DND-41 (cell line): ENCODE measurements at regions not wholly inside any gene's neighbourhood (a gene's known extent, or its start where the extent isn't known, plus 50 kb on each side); places are given as distances from the start of the nearest gene placed in this dataset.

Source experiments
- ATAC-seq: fragments of 200-7000 bp; cut with Tn5 transposase; 3 replicates; pipeline ENCODE4 v1.9.1; 2021; ENCODE audit warnings: low read depth; ENCODE audit not compliant: insufficient read depth
- DNase-seq: peaks from one replicate; pipeline ENCODE4 v3.0.0-alpha.2; 2020
- H2AFZ ChIP-seq: 2 replicates; pipeline ENCODE4 v1.6.0; 2012; ENCODE audit warnings: low read depth, low read length
- H3K27ac ChIP-seq: 2 replicates; pipeline ENCODE4 v1.5.1; 2012; ENCODE audit warnings: low read length, inconsistent platforms
- H3K27me3 ChIP-seq: fragments of 200-600 bp; sonication (generic); 2 replicates; pipeline ENCODE4 v1.6.0; 2012; ENCODE audit warnings: low read length, mild to moderate bottlenecking, inconsistent platforms; ENCODE audit not compliant: insufficient read depth, poor library complexity
- H3K36me3 ChIP-seq: 2 replicates; pipeline ENCODE4 v1.5.1; 2012; ENCODE audit warnings: low read length, inconsistent platforms; ENCODE audit not compliant: insufficient read depth
- H3K4me1 ChIP-seq: 2 replicates; pipeline ENCODE4 v1.5.1; 2012; ENCODE audit warnings: mild to moderate bottlenecking, low read length; ENCODE audit not compliant: insufficient read depth
- H3K4me2 ChIP-seq: 2 replicates; pipeline ENCODE4 v1.6.0; 2012; ENCODE audit warnings: mild to moderate bottlenecking, moderate library complexity, low read length, inconsistent platforms; ENCODE audit not compliant: insufficient read depth
- H3K4me3 ChIP-seq, 2 experiments: fragments of 200-600 bp in 1 of 2; shearing (Covaris generic) in 1 of 2; 2 replicates each; pipeline ENCODE4 v1.5.1; 2012 to 2016; ENCODE audit warnings: inconsistent platforms in 2 of 2, low read length in 2 of 2, mild to moderate bottlenecking in 2 of 2, low read depth in 1 of 2, moderate library complexity in 1 of 2
- H3K79me2 ChIP-seq: 2 replicates; pipeline ENCODE4 v1.6.0; 2012; ENCODE audit warnings: low read length, inconsistent platforms; ENCODE audit not compliant: insufficient read depth
- H3K9ac ChIP-seq: 2 replicates; pipeline ENCODE4 v1.6.0; 2012; ENCODE audit warnings: low read depth, mild to moderate bottlenecking, inconsistent platforms, low read length, moderate library complexity
- H3K9me3 ChIP-seq: 2 replicates; pipeline ENCODE4 v1.5.1; 2012; ENCODE audit warnings: low read length, moderate library complexity, mild to moderate bottlenecking, inconsistent platforms; ENCODE audit not compliant: insufficient read depth, severe bottlenecking
- H4K20me1 ChIP-seq: 2 replicates; pipeline ENCODE4 v1.6.0; 2012; ENCODE audit warnings: low read length; ENCODE audit not compliant: insufficient read depth
- EZH2 ChIP-seq: IDR thresholded peaks from 3 replicates; pipeline ENCODE4 v1.6.1; 2012; ENCODE audit warnings: borderline replicate concordance, low read depth, mild to moderate bottlenecking, moderate library complexity, low read length, inconsistent platforms; ENCODE audit not compliant: severe bottlenecking
- TF ChIP-seq, protein P1 (sequence below): IDR thresholded peaks from 2 replicates; pipeline ENCODE4 v1.5.1; 2012; ENCODE audit warnings: borderline replicate concordance, low read length, moderate library complexity, mild to moderate bottlenecking; ENCODE audit not compliant: poor library complexity, severe bottlenecking; ENCODE audit errors: extremely low read depth

DNA sequence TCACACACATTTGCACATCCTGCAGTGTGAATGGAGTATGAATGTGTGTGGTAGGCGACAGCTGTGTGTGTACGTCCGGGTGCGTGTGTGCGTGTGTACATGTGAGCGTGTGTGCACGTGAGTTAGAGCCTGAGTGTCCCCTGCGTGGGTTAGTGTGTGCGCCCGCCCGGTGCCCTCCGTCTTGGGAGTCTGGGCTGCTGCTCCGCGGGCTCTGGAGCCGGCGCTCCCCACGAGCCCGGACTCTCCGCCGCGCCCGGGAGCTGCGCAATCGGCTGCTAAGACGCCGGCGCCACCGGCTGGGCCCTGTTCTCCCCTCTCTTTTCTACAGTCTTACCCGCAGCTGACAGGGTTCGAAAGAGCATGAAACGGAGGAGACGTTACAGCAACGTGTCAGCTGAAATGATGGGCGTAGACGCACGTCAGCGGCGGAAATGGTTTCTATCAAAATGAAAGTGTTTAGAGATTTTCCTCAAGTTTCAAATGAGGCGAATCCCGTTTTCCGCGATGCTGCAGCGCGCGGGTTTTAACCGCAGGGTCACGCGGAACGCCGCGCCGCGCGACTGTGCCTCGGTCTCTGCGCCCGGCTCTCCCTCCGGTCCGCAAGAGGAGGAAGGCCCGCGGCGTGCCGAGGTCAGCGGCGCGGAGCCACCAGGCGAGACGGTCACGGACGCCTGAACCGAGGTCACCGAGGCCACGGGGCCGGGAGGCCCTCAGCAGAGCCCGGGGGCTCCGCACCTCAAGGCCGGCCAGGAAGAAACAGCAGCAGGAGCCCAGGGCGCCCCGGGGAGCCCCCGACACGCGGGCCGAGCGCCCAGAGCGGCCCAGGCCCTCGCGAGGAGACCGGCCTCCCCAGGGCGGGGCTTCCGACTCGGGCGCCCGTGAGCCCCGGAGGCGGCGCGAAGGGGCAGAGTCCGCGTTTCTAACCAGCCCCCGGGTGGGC is 95.3 kb upstream of the BHLHE23 start:
- Histone ChIP-seq H3K4me1 (peaks cover 13% of the 10 kb centered on the region), H3K27me3 (no peaks in the 10 kb centered on the region), H3K9ac (peak overlapping the region; percentile 99), H3K27ac (peak overlapping the region; percentile 98), H3K79me2 (no peaks in the 10 kb centered on the region), H2AFZ (peak overlapping the region; percentile 86), H3K4me2 (peak overlapping the region; percentile 73), H4K20me1 (peaks cover 8% of the 10 kb centered on the region; the same call in 1 of the 2 replicates), H3K4me3 (peak overlapping the region; percentile 60 to 76), H3K9me3 (no peaks in the 10 kb centered on the region), H3K36me3 (no peaks in the 10 kb centered on the region)
- ATAC-seq = peak; percentile 77
- TF ChIP-seq, protein P1, sequence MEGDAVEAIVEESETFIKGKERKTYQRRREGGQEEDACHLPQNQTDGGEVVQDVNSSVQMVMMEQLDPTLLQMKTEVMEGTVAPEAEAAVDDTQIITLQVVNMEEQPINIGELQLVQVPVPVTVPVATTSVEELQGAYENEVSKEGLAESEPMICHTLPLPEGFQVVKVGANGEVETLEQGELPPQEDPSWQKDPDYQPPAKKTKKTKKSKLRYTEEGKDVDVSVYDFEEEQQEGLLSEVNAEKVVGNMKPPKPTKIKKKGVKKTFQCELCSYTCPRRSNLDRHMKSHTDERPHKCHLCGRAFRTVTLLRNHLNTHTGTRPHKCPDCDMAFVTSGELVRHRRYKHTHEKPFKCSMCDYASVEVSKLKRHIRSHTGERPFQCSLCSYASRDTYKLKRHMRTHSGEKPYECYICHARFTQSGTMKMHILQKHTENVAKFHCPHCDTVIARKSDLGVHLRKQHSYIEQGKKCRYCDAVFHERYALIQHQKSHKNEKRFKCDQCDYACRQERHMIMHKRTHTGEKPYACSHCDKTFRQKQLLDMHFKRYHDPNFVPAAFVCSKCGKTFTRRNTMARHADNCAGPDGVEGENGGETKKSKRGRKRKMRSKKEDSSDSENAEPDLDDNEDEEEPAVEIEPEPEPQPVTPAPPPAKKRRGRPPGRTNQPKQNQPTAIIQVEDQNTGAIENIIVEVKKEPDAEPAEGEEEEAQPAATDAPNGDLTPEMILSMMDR = no peak
- no peak for TF ChIP-seq EZH2
- peak; percentile 87 for DNase-seq

DNA sequence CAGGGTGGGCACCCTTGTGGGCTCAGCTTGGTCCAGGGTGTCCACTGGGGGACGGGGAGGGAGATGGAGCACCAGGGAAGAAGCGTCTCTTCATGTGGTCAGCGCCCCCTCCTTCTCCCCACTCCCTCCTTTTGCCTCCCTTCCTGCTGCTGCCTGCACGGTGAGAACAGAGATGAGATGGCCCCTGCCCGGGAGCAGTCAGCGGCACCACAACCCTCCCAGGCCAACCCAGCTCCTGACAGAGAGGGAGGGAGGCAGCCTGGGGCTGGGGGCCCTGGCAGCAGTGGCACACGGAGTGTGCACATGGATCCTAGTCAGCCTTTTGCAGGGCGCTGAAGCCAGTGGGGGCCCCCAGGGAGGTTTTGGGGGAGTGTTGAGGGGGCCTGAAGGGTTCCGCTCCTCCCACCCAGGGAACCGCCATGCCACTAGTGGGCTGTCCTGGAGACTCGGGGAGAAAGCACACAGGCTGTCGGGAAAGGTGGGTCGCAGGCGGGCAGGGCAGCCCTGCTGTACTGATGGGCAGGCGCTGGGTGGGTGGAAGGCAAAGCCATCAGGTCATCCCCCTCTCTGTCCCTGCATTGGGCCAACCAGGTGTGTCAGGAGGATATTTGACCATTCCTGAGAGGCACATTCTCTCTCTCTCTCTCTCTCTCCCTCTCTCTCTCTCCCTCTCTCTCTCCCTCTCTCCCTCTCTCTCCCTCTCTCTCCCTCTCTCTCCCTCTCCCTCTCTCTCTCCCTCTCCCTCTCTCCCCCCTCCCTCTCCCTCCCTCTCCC is 94.3 kb upstream of the BHLHE23 start:
- TF ChIP-seq, protein P1 = no peak
- no peak for TF ChIP-seq EZH2
- Histone ChIP-seq H3K36me3 (no peaks in the 10 kb centered on the region), H3K27me3 (no peaks in the 10 kb centered on the region)

DNA sequence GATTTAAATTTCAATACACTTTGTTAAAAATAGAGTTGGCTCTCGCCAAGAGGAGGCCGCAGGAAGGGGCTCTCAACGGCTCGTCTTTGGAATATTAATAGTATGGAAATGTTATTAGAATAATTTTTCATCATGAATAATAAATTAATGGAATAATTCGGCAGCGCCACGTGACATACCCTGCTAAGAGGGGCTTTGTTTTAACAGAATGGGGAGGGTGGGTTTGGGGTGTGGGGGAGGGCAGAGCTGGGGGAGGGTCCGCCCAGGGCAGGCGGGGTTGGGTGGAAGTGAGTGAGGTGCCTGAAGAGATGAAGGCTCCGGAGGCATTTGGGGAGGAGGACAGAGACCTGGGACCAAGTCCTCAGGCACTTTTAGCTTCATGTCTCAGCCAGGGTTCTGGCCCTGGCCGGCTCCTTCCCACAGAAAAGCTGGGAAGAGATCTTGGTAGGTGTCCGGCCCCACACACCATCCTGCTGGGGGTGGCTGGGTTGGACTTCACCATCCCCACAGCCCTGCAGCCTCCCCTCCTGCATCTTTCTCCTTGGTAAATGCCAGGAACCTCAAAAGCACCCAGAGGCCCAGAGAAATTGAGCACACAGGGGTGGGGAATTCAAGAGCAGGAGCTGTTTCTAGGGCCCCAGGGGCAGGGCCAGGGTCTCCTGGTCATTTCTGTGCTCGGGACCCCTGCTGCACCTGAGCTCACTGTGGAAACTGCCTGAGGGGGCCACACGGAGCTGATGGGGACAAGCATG is 93.6 kb upstream of the BHLHE23 start:
- Histone ChIP-seq H3K36me3 (no peaks in the 10 kb centered on the region), H2AFZ (no peak overlapping the region), H3K27me3 (no peaks in the 10 kb centered on the region), H3K9ac (no peak overlapping the region), H4K20me1 (peaks cover 17% of the 10 kb centered on the region; the same call in 1 of the 2 replicates), H3K4me2 (no peak overlapping the region), H3K79me2 (no peaks in the 10 kb centered on the region), H3K4me1 (peaks cover 13% of the 10 kb centered on the region), H3K9me3 (no peaks in the 10 kb centered on the region), H3K4me3 (no peak overlapping the region), H3K27ac (no peak overlapping the region)
- TF ChIP-seq, protein P1 = no peak
- ATAC-seq (no peak), DNase-seq (no peak)

More for the DNA sequence above, 94.3 kb upstream of the BHLHE23 start:
- Histone ChIP-seq H3K4me1 (peaks cover 13% of the 10 kb centered on the region), H2AFZ (no peak overlapping the region; the same call in 1 of the 2 replicates), H3K79me2 (no peaks in the 10 kb centered on the region), H3K4me2 (peak overlapping the region; percentile 73), H3K9me3 (no peaks in the 10 kb centered on the region), H4K20me1 (peaks cover 17% of the 10 kb centered on the region; the same call in 1 of the 2 replicates), H3K27ac (peak overlapping the region; percentile 98), H3K9ac (peak overlapping the region; percentile 99; the same call in 1 of the 2 replicates), H3K4me3 (peak overlapping the region in 1 of 2 experiments; percentile 76; a peak in 2 of 4 replicates)
- DNase-seq (no peak), ATAC-seq (no peak)
